Lower leg skin (tissue), 4 donors: ENCODE measurements at regions not wholly inside any gene's neighbourhood (a gene's known extent, or its start where the extent isn't known, plus 50 kb on each side); places are given as distances from the start of the nearest gene placed in this dataset.
"Not testable (repeated sequence)": the region's sequence is repeated elsewhere in the genome, so short reads cannot be mapped to it uniquely, and the experiment has no call there.

ENCODE experiments used
- DNase-seq, 2 donors: peaks; one replicate each; pipeline ENCODE4 v3.0.0-alpha.2; 2019; ENCODE audit warnings: low spot score in 2 of 2
- H3K4me3 ChIP-seq: fragments of 200-600 bp; sonication (generic); 2 replicates; pipeline ENCODE4 v1.5.1; 2017; ENCODE audit warnings: mild to moderate bottlenecking, low read depth; ENCODE audit not compliant: poor library complexity, severe bottlenecking
- POLR2A ChIP-seq, 2 donors: fragments of 450-650 bp; IDR thresholded peaks; one replicate each; pipeline ENCODE4 v1.6.1; 2016 to 2017; ENCODE audit warnings: antibody characterized with exemption in 2 of 2, mild to moderate bottlenecking in 1 of 2, moderate library complexity in 1 of 2
- WGBS, 2 donors: methylation state at CpG; one replicate each; pipeline ENCODE4 v1.1.5; 2018; 5-methylcytosine and 5-hydroxymethylcytosine counted together
- intact Hi-C: fragments of 100-400 bp; cut with DNase I; formaldehyde crosslinking; loops from one replicate; pipeline ENCODE4 v1.15.0; 2023; ENCODE audit warnings: low total_unique reads
- TF ChIP-seq, protein P1 (sequence below), 3 donors: fragments of 450-650 bp; IDR thresholded peaks; one replicate each; pipeline ENCODE4 v1.5.1; 2016; ENCODE audit warnings: antibody characterized with exemption in 3 of 3, mild to moderate bottlenecking in 3 of 3, moderate library complexity in 2 of 3

DNA sequence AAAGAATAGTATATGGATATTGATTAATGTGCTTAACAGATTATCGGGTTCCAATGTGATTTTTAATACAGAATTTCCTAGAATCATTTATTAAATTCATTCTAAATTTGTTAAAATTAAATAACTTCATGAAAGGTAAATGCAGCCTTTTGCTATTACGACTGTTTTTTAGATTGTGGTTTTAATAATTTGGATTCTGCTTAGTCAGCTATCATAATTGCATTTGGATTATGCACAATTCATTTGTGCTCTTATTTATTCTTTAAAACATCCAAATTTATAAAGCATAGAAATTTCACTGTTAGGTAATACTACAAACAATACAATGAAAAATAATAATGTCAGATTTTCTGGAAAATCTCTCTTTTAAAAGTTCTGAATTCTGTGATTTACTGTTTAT is 1598.5 kb downstream of the EFNA5 start:
- intact Hi-C loops, result no loop called here
- no peak overlapping the region for H3K4me3 ChIP-seq
- WGBS, 2 donors, result 88 to 92% methylated on average over 2 of the region's 2 CpGs

DNA sequence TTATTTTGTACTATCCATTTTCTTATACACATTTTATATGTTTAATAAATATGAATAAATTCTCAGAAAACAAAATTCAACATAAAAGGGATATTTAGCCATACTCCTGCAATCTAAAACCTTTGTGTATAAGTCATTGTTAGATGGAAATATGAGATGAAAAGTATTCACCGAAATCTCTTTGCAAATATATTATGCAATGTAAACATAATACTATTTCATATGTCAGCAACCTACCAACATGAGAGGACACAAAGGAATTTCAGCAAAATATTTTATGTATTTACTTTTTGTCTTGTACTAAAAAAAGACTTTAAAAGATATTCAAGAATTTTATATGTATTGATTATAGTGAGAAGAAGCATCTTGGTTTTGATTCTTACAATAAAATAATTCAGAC is 1623.4 kb downstream of the EFNA5 start:
- no peak for DNase-seq
- no peak overlapping the region for H3K4me3 ChIP-seq
- intact Hi-C loops, result no loop called here
- 81 to 89% methylated on average over 1 of the region's 1 CpG for WGBS, 2 donors
- no peak for TF ChIP-seq POLR2A (IDR thresholded peaks at IDR 0.05)
- TF ChIP-seq, protein P1, sequence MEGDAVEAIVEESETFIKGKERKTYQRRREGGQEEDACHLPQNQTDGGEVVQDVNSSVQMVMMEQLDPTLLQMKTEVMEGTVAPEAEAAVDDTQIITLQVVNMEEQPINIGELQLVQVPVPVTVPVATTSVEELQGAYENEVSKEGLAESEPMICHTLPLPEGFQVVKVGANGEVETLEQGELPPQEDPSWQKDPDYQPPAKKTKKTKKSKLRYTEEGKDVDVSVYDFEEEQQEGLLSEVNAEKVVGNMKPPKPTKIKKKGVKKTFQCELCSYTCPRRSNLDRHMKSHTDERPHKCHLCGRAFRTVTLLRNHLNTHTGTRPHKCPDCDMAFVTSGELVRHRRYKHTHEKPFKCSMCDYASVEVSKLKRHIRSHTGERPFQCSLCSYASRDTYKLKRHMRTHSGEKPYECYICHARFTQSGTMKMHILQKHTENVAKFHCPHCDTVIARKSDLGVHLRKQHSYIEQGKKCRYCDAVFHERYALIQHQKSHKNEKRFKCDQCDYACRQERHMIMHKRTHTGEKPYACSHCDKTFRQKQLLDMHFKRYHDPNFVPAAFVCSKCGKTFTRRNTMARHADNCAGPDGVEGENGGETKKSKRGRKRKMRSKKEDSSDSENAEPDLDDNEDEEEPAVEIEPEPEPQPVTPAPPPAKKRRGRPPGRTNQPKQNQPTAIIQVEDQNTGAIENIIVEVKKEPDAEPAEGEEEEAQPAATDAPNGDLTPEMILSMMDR (IDR thresholded peaks at IDR 0.05), result no peak

More for the DNA sequence above, 1598.5 kb downstream of the EFNA5 start:
- no peak for TF ChIP-seq POLR2A (IDR thresholded peaks at IDR 0.05)
- TF ChIP-seq, protein P1 (IDR thresholded peaks at IDR 0.05), result no peak
- no peak for DNase-seq

DNA sequence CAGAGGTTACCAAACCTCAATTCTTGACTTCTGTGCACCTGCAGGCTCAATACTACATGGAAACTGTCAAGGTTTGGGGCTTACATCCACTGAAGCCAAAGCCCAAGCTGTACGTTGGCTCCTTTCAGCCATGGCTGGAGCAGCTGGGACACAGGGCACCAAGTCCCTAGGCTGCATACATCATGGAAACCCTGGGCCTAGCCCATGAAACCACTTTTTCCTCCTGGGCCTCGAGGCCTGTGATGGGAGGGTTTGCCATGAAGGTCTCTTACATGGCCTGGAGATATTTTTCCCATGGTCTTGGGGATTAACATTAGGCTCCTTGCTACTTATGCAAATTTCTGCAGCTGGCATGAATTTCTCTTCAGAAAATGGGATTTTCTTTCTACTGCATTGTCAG is 1638.7 kb downstream of the EFNA5 start:
- intact Hi-C loops, DNase-seq, H3K4me3 ChIP-seq: not testable (repeated sequence)
- WGBS, 2 donors, result 64 to 88% methylated on average over 2 of the region's 2 CpGs

DNA sequence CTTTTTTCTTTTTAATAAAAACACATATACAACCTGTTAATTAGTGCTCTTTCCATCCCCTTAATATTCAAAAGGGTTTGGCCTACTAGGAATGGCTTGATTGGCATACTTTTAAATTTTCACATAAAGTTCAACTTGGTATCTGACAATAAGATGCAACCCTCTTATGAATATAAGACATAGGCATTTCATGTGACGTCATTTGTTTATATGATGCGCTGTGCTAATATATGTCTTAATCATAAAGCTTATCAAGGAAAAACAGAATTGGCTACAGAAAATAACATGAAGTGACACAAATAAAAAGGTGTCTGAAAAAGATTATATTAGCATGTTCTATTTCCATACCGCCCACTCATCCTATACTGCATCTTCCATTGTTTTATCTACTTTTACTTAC is 1642.4 kb downstream of the EFNA5 start:
- no peak overlapping the region for H3K4me3 ChIP-seq
- 62 to 65% methylated on average over 3 of the region's 3 CpGs for WGBS, 2 donors
- no peak for DNase-seq
- intact Hi-C loops, result no loop called here
- TF ChIP-seq, protein P1 (IDR thresholded peaks at IDR 0.05), result no peak
- TF ChIP-seq POLR2A (IDR thresholded peaks at IDR 0.05), result no peak

DNA sequence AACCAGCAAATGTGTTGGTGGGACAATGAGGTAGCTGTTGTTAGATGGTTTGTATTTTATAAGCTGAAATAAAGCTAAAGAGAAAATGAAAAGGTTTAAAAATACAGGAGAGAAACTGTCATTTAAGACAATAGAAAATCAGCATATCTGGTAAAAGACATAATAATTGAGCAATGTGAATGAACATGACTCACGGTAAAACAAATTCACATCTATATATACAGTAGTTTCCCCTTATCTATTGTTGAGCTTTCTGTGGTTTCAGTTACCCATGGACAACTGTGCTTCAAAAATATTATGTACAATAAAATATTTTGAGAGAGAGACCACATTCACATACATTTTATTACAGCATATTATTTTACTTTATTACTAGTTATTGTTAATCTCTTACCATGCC is 1649.8 kb downstream of the EFNA5 start:
- intact Hi-C loops, result no loop called here
- no peak overlapping the region for H3K4me3 ChIP-seq
- 92 to 97% methylated on average over 1 of the region's 1 CpG for WGBS, 2 donors
- DNase-seq, result no peak
- TF ChIP-seq POLR2A (IDR thresholded peaks at IDR 0.05), result no peak
- TF ChIP-seq, protein P1 (IDR thresholded peaks at IDR 0.05), result no peak

DNA sequence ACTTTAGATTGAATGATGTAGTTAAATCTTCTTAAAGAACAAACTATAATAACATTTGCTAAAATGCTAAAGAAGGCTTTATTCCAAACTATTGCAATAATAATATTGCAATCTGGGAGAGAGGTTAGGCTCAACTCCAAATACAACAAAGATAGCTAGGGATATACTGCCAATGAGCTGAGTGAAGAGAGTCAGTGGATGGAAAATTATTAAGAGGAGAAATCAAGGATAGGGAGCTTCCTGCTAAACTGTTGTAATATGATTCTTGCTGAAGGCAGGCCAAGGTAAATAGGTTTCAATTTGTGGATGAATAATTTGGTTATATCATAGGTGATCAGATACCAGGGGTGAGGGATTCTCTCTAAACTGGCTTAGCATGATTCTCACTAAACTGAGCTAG is 1651.5 kb downstream of the EFNA5 start:
- no peak for DNase-seq
- no peak overlapping the region for H3K4me3 ChIP-seq
- TF ChIP-seq, protein P1 (IDR thresholded peaks at IDR 0.05), result no peak
- no peak for TF ChIP-seq POLR2A (IDR thresholded peaks at IDR 0.05)
- intact Hi-C loops, result no loop called here
